ENCODE measurements at regions not wholly inside any gene's neighbourhood (a gene's known extent, or its start where the extent isn't known, plus 50 kb on each side); places are given as distances from the start of the nearest gene placed in this dataset.

- Histone ChIP-seq H3K27me3 (ENCODE audit: control insufficient read depth, insufficient read depth, low read length) (no peaks in the 10 kb centered on the region), H3K36me3 (ENCODE audit: control insufficient read depth, insufficient read depth, low read length) (no peaks in the 10 kb centered on the region), H3K4me3 (ENCODE audit: low read depth, low read length) (no peak overlapping the region)
- CTCF ChIA-PET: interaction anchor here (0.5 kb wide), 1 partner anchor 824 kb away, joined by 4 read pairs; no protein-coding TSS in a partner anchor
- POLR2A ChIA-PET: no interaction called here
- DNase-seq (ENCODE audit: low read depth): no peak
- TF ChIP-seq CTCF (IDR thresholded peaks at IDR 0.05; ENCODE audit: insufficient read depth, low read depth, low read length): no peak
Measured at GRCh38 chr5:145586661-145587307, 248.4 kb downstream of the PRELID2 start.

GRCh38 chr5:145585443-145586148 is 249.5 kb downstream of the PRELID2 start:
- Histone ChIP-seq H3K27me3 (ENCODE audit: control insufficient read depth, insufficient read depth, low read length) (no peaks in the 10 kb centered on the region), H3K4me3 (ENCODE audit: low read depth, low read length) (no peak overlapping the region), H3K36me3 (ENCODE audit: control insufficient read depth, insufficient read depth, low read length) (no peaks in the 10 kb centered on the region)
- ChIA-PET POLR2A (no interaction called here), CTCF (interaction anchor here (0.5 kb wide), 1 partner anchor 822 kb away, joined by 4 read pairs; no protein-coding TSS in a partner anchor)
- TF ChIP-seq CTCF (IDR thresholded peaks at IDR 0.05; ENCODE audit: insufficient read depth, low read depth, low read length): no peak
- no peak for DNase-seq (ENCODE audit: low read depth)

- CTCF ChIA-PET: no interaction called here
- TF ChIP-seq CTCF (IDR thresholded peaks at IDR 0.05; ENCODE audit: insufficient read depth, low read depth, low read length): no peak
- H3K27me3 ChIP-seq (ENCODE audit: control insufficient read depth, insufficient read depth, low read length): no peaks in the 10 kb centered on the region
- no peak overlapping the region for H3K4me3 ChIP-seq (ENCODE audit: low read depth, low read length)
- H3K36me3 ChIP-seq (ENCODE audit: control insufficient read depth, insufficient read depth, low read length): no peaks in the 10 kb centered on the region
- DNase-seq (ENCODE audit: low read depth): no peak
- POLR2A ChIA-PET: interaction anchor here (0.6 kb wide), 1 partner anchor 62 kb away, joined by 3 read pairs; no protein-coding TSS in a partner anchor
Measured at GRCh38 chr5:145579301-145579700, 255.8 kb downstream of the PRELID2 start.

- no peak for TF ChIP-seq CTCF (IDR thresholded peaks at IDR 0.05; ENCODE audit: insufficient read depth, low read depth, low read length)
- Histone ChIP-seq H3K27me3 (ENCODE audit: control insufficient read depth, insufficient read depth, low read length) (no peaks in the 10 kb centered on the region), H3K4me3 (ENCODE audit: low read depth, low read length) (no peak overlapping the region), H3K36me3 (ENCODE audit: control insufficient read depth, insufficient read depth, low read length) (no peaks in the 10 kb centered on the region)
- ChIA-PET POLR2A (no interaction called here), CTCF (interaction anchor here (1.8 kb wide), 1 partner anchor 13 kb away, joined by 3 read pairs; no protein-coding TSS in a partner anchor)
- DNase-seq (ENCODE audit: low read depth): no peak
Measured at GRCh38 chr5:145574889-145575573, 260.1 kb downstream of the PRELID2 start.

- Histone ChIP-seq H3K4me3 (ENCODE audit: low read depth, low read length) (no peak overlapping the region), H3K27me3 (ENCODE audit: control insufficient read depth, insufficient read depth, low read length) (no peaks in the 10 kb centered on the region), H3K36me3 (ENCODE audit: control insufficient read depth, insufficient read depth, low read length) (no peaks in the 10 kb centered on the region)
- POLR2A ChIA-PET: no interaction called here
- no peak for TF ChIP-seq CTCF (IDR thresholded peaks at IDR 0.05; ENCODE audit: insufficient read depth, low read depth, low read length)
- no peak for DNase-seq (ENCODE audit: low read depth)
- CTCF ChIA-PET: interaction anchor here (0.6 kb wide), 1 partner anchor 24 kb away, joined by 3 read pairs; no protein-coding TSS in a partner anchor
Measured at GRCh38 chr5:145568581-145568980, 266.6 kb downstream of the PRELID2 start.
